Ascending aorta (tissue), 2 donors: ENCODE measurements at regions not wholly inside any gene's neighbourhood (a gene's known extent, or its start where the extent isn't known, plus 50 kb on each side); places are given as distances from the start of the nearest gene placed in this dataset.

ENCODE experiments used
- DNase-seq, 2 donors: peaks; one replicate each; pipeline ENCODE4 v3.0.0-alpha.2; 2019; ENCODE audit warnings: low spot score in 2 of 2
- H3K27ac ChIP-seq, 2 donors: fragments of 200-600 bp; sonication (generic); one replicate each; pipeline ENCODE4 v1.5.1; 2016 to 2017; ENCODE audit warnings: mild to moderate bottlenecking in 1 of 2
- H3K27me3 ChIP-seq: fragments of 200-600 bp; sonication (generic); one replicate; pipeline ENCODE4 v1.5.1; 2017
- H3K36me3 ChIP-seq, 2 donors: fragments of 200-600 bp; sonication (generic); one replicate each; pipeline ENCODE4 v1.5.1; 2016
- H3K4me1 ChIP-seq, 2 donors: fragments of 200-600 bp; sonication (generic); one replicate each; pipeline ENCODE4 v1.5.1; 2016 to 2017; ENCODE audit warnings: mild to moderate bottlenecking in 1 of 2
- H3K4me3 ChIP-seq, 2 donors: fragments of 200-600 bp; sonication (generic); one replicate each; pipeline ENCODE4 v1.5.1; 2016 to 2017; ENCODE audit warnings: mild to moderate bottlenecking in 1 of 2
- H3K9me3 ChIP-seq, 2 donors: fragments of 200-600 bp; sonication (generic); one replicate each; pipeline ENCODE4 v1.5.1; 2016
- intact Hi-C: fragments of 100-400 bp; cut with DNase I; formaldehyde crosslinking; loops from one replicate; pipeline ENCODE4 v1.15.1; 2023
- TF ChIP-seq, protein P1 (sequence below), 3 experiments: fragments of 200-600 bp in 2 of 3; fragments of 450-650 bp in 1 of 3; sonication (generic) in 2 of 3; IDR thresholded peaks; one replicate each; pipeline ENCODE4 v1.5.1; 2016 to 2019; ENCODE audit warnings: antibody characterized with exemption in 3 of 3, mild to moderate bottlenecking in 1 of 3, moderate library complexity in 1 of 3

GRCh38 chr5:5983261-5983980 is 394.9 kb downstream of the MED10 start:
- intact Hi-C loops: no loop called here
- Histone ChIP-seq H3K4me3 (no peak overlapping the region), H3K27ac (no peak overlapping the region), H3K36me3 (no peaks in the 10 kb centered on the region), H3K4me1 (peaks cover 0 to 2% of the 10 kb centered on the region in 2 donors), H3K27me3 (no peaks in the 10 kb centered on the region), H3K9me3 (no peaks in the 10 kb centered on the region)
- TF ChIP-seq, protein P1, sequence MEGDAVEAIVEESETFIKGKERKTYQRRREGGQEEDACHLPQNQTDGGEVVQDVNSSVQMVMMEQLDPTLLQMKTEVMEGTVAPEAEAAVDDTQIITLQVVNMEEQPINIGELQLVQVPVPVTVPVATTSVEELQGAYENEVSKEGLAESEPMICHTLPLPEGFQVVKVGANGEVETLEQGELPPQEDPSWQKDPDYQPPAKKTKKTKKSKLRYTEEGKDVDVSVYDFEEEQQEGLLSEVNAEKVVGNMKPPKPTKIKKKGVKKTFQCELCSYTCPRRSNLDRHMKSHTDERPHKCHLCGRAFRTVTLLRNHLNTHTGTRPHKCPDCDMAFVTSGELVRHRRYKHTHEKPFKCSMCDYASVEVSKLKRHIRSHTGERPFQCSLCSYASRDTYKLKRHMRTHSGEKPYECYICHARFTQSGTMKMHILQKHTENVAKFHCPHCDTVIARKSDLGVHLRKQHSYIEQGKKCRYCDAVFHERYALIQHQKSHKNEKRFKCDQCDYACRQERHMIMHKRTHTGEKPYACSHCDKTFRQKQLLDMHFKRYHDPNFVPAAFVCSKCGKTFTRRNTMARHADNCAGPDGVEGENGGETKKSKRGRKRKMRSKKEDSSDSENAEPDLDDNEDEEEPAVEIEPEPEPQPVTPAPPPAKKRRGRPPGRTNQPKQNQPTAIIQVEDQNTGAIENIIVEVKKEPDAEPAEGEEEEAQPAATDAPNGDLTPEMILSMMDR (IDR thresholded peaks at IDR 0.05): no peak
- DNase-seq: no peak

DNA sequence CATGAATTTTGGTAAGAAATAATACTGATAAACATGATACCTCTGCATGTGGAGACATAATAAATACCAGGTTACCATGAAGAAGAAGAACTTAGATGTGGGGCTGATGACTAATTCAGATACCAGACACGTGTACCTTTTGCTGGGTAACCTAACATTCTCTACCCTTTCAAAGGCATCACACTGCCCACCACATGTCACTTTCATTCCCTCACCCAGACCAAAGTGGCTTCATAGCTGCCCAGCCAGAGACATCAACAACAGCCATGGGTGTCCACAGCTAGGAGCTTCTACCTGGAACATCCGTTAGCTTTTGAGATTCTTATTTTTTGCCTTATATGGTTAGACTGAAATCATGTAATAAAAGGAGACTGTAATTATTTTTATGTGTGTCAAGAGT is 396.8 kb downstream of the MED10 start:
- no peaks in the 10 kb centered on the region for H3K36me3 ChIP-seq
- H3K27ac ChIP-seq: no peak overlapping the region
- TF ChIP-seq, protein P1 (IDR thresholded peaks at IDR 0.05): no peak
- peaks cover 0 to 2% of the 10 kb centered on the region in 2 donors for H3K4me1 ChIP-seq
- no peak overlapping the region for H3K4me3 ChIP-seq
- intact Hi-C loops: no loop called here
- H3K9me3 ChIP-seq: no peaks in the 10 kb centered on the region
- H3K27me3 ChIP-seq: no peaks in the 10 kb centered on the region
- DNase-seq: no peak

DNA sequence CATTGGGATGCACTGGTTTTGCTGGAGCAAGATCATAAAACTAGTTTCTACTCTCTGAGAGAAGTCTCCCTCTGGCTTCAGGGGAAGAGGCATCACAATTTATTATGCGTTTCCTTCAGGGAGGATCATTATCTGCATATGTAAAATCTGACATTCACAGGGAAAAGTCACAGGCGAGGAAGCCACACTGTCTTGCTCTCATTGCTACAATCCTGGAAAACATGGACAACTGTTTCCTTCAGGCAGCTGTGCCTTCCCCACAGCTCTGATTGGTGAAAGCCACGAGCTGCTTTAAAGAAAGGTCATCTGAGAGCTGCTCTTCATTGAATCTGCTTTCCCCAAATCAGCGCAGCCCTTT is 397.8 kb downstream of the MED10 start:
- no peak overlapping the region for H3K27ac ChIP-seq
- TF ChIP-seq, protein P1 (IDR thresholded peaks at IDR 0.05): no peak
- no peaks in the 10 kb centered on the region for H3K9me3 ChIP-seq
- intact Hi-C loops: no loop called here
- no peaks in the 10 kb centered on the region for H3K36me3 ChIP-seq
- no peak overlapping the region for H3K4me3 ChIP-seq
- H3K4me1 ChIP-seq: peaks cover 0 to 2% of the 10 kb centered on the region in 2 donors
- no peak for DNase-seq
- no peaks in the 10 kb centered on the region for H3K27me3 ChIP-seq

- intact Hi-C loops: no loop called here
- no peak for DNase-seq
- TF ChIP-seq, protein P1 (IDR thresholded peaks at IDR 0.05): no peak
- Histone ChIP-seq H3K9me3 (no peaks in the 10 kb centered on the region), H3K27me3 (no peaks in the 10 kb centered on the region), H3K36me3 (no peaks in the 10 kb centered on the region), H3K27ac (peak overlapping the region in 1 of 2 donors; percentile 36), H3K4me3 (no peak overlapping the region), H3K4me1 (peaks cover 0 to 2% of the 10 kb centered on the region in 2 donors)
Observed at GRCh38 chr5:5979761-5980537, 398.4 kb downstream of the MED10 start.

DNA sequence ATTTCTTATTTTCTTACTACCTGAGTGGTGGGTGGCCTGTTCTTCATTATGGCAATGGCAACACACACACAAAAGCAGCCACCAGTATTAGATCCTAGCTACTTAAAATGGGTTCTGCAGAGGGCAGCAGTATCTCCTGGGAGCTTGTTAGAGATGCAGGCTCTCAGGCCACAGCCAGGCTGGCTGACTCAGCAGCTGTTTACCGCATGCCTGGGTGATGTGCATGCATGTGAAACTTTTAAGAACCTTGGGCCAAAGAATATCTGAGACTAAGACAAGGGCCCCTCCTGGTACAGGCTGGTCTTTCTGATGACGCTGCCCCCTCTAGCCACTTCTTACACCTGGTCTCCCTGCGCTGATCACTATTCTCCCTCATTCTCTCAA is 399.0 kb downstream of the MED10 start:
- Histone ChIP-seq H3K9me3 (no peaks in the 10 kb centered on the region), H3K27ac (peak overlapping the region in 1 of 2 donors; percentile 36), H3K4me3 (no peak overlapping the region), H3K36me3 (no peaks in the 10 kb centered on the region), H3K4me1 (peaks cover 0 to 2% of the 10 kb centered on the region in 2 donors), H3K27me3 (no peaks in the 10 kb centered on the region)
- peak in 1 of 2 donors; percentile 9 for DNase-seq
- TF ChIP-seq, protein P1 (IDR thresholded peaks at IDR 0.05): no peak
- intact Hi-C loops: no loop called here
